GM19240 (cell line): ENCODE measurements at regions not wholly inside any gene's neighbourhood (a gene's known extent, or its start where the extent isn't known, plus 50 kb on each side); places are given as distances from the start of the nearest gene placed in this dataset.
A peak's percentile ranks its signal among the peaks of the same experiment; 100 is the strongest.
"Not testable (repeated sequence)": the region's sequence is repeated elsewhere in the genome, so short reads cannot be mapped to it uniquely, and the experiment has no call there.

Experiments
- DNase-seq: peaks from one replicate; pipeline ENCODE4 v3.0.0; 2011; ENCODE audit warnings: low spot score; ENCODE audit not compliant: insufficient read length

GRCh38 chr13:24617256-24618010 lies 62.8 kb upstream of the ATP12A start:
- DNase-seq, result no peak

GRCh38 chr13:24618011-24618955 lies 61.9 kb upstream of the ATP12A start:
- DNase-seq, result peak; percentile 24

GRCh38 chr13:24619282-24619681 lies 60.9 kb upstream of the ATP12A start:
- DNase-seq, result no peak

GRCh38 chr13:24622481-24623148 lies 57.6 kb upstream of the ATP12A start:
- DNase-seq, result not testable (repeated sequence)

GRCh38 chr13:24623149-24623665 lies 57.0 kb upstream of the ATP12A start:
- DNase-seq, result no peak

- DNase-seq, result no peak
These were observed 55.8 kb upstream of the ATP12A start for GRCh38 chr13:24624363-24624762.

GRCh38 chr13:24624801-24625231 lies 55.4 kb upstream of the ATP12A start:
- DNase-seq, result no peak

GRCh38 chr13:24625331-24625731 lies 54.9 kb upstream of the ATP12A start:
- DNase-seq, result no peak

GRCh38 chr13:24625870-24626849 lies 54.0 kb upstream of the ATP12A start:
- DNase-seq, result peak; percentile 38

GRCh38 chr13:24627090-24627714 lies 53.0 kb upstream of the ATP12A start:
- no peak for DNase-seq

- DNase-seq, result no peak
These were observed 52.3 kb upstream of the ATP12A start for GRCh38 chr13:24627946-24628345.

GRCh38 chr13:24629320-24629719 lies 50.9 kb upstream of the ATP12A start:
- no peak for DNase-seq

- no peak for DNase-seq
These were observed 50.1 kb upstream of the ATP12A start for GRCh38 chr13:24630121-24630520.
